NCI-H2029 treated with DMSO at 0.1 percent for 48 hours (cell line): ENCODE measurements at regions not wholly inside any gene's neighbourhood (a gene's known extent, or its start where the extent isn't known, plus 50 kb on each side); places are given as distances from the start of the nearest gene placed in this dataset.

Experiments used
- DNase-seq: peaks from one replicate; lab custom pipeline; 2025; lab: John Stamatoyannopoulos, UW

- no peak for DNase-seq
Measured at GRCh38 chr2:230642966-230643365, 69.7 kb upstream of the CAB39 start.

DNA sequence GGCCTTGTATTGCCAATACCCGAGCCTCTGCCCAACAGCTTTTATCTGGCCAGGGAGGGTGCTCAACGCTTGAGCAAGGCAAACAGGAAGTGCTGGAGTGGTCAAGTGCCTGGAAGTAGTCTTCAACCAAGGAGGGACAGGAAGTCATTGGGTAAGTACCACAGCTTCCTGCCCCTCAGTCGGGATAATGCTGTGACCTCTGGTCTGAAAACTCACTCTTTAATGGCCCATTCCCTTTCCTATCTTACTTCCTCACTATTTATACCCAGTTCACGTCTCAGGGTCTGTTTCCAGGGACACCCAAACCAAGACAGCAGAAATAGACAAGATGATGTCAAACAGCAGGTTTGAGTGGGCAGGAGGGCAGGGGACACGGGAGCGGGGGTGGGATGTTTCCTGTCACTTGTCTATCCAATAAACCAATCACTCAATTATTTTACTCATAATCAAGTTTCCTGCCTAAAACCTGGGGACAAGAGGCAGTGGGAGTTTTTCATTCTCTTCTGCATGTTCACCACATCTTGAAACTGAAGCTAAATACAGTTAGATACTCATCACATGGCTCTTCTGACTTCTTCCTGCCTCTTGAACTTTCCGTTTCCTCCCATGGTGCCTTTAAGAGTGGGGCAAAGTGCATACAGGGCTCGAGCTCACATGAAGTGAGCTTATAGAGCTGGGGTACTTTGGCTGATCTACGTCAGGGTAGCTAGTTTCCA is 68.9 kb upstream of the CAB39 start:
- DNase-seq, result peak; percentile 41

- no peak for DNase-seq
Measured at GRCh38 chr2:230644356-230644935, 68.2 kb upstream of the CAB39 start.

DNA sequence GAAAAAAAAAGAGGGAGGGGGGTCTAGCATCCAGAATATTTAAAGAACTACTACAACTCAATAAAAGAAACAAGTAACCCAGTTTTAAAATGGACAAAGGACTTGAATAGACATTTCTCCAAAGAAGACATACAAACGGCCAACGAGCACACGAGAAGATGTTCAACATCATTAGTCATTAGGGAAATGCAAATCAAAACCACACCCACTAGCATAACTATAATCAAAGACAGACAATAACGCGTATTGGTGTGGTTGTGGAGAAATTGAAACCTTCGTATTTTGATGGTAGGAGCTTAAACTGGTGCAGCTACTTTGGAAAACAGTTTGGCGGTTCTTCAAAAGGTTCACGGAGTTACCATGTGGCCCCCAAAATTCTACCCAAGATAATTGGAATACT is 64.3 kb upstream of the CAB39 start:
- DNase-seq, result no peak

DNA sequence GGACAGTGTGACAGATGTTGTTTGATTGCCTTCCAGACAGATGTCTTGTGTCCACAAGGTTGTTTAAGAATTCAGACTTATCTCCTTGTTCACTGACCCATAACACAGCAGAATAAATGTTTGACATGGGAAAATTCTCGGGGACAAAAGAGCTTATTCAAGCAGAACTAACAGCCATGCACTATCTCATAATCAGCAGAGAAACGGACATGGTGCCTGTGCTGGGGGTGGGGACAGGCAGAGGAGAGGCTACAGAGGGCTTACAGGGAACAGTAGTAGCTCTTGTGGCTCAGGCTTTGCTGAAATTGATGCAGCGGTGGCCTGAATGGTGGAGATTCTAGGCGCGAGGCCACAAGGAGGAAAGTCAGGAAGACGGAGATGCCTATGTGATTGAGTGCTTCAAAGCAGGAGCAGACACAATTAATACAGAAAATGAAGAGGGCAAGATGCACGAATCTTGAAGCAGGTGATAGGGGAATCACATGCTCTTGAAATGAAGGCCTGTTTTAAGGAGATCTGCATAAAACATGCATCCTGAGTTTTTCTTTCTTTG is 62.0 kb upstream of the CAB39 start:
- peak; percentile 34 for DNase-seq

DNA sequence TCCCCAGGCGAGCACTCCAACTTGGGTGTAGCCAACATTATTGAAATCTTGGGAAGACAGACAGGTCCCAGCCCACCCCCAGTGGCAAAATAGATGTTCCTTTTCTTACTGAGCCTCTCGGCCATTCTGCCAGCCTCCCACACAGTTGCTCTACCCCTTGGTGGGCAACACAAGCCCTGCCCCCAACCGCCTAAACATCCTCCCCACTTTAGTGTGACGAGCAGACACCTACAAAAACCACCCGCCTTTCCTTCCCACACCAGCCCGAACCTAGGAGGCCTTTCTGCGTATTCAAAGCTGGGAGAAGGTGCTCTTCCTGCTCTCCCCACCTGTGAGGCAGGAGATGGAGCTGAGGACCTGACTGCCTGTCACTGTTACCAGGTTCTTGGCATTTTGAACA is 58.6 kb upstream of the CAB39 start:
- no peak for DNase-seq

DNA sequence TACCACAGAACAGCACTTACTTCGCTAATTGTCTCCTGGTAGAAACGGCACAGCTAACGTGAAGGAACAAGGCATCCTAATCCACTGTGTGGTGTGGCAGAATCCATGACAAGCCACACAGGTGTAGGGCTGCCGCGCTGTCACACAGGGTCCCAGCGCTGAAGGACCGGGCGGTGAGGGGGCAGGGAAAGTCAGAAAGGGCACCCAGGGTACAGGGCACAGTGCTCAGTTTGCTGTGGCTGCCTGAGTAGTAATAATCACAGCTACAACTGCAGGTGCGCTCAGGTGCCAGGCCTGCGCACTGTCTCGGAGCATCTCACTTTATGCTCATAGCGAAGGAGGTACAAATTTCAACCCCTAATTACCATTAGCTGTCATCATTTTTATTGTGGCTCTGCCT is 55.2 kb upstream of the CAB39 start:
- DNase-seq, result no peak

DNA sequence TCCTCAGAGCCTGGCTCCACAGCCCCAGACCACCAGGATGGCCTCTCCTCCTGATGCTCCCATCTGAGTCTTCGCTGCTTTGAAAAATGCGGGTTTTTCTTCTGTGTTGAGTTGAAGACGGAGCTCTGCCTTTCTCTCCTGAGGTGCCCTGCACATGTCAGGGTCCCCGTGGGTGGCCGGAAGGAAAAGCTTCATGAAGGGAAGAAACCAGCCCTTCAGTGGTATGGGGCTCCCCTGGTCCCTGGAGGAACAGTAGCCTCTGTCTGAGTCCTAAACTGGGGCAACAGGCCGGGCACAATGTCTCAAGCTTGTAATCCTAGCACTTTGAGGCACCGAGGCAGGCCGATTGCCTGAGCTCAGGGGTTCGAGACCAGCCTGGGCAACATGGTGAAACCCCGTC is 54.7 kb upstream of the CAB39 start:
- no peak for DNase-seq

GRCh38 chr2:230658577-230658876 is 54.1 kb upstream of the CAB39 start:
- no peak for DNase-seq

DNA sequence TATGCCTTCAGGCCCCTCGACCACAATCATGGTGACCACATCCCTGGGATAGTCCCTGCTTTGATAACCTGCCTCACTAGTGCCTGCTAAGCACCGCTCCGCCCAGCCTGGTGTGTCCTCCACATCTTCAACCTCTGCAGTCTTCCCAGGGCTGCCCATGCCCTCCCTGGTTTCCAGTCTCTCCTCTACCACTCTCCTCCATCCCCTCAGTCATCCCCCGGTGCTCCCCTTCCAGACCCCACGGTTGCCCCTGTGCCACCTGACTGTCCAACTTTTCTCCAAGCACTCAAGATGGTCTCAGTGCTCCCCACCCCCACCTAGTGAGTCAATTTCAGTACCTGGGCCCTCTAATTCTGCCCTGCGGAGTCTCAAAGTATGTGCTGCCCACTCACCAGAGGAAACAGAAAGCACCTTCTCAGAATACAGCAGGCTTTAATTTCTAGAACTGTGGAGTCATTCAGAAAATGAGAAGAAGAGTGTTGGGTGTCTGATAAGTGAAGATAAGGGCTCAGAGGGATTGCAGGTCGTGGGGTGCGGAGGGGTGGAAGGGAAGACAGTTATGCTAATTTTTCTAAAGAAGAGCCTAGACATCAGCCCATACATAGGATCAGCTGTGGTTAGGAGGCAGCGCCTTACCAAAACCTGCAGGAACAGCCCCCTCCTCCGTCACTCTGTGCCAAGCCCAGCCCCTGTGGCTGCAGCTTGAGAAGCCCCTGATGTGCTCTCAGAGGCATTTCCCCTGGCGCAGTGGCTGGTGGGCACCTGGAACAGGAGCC is 53.6 kb upstream of the CAB39 start:
- no peak for DNase-seq

DNA sequence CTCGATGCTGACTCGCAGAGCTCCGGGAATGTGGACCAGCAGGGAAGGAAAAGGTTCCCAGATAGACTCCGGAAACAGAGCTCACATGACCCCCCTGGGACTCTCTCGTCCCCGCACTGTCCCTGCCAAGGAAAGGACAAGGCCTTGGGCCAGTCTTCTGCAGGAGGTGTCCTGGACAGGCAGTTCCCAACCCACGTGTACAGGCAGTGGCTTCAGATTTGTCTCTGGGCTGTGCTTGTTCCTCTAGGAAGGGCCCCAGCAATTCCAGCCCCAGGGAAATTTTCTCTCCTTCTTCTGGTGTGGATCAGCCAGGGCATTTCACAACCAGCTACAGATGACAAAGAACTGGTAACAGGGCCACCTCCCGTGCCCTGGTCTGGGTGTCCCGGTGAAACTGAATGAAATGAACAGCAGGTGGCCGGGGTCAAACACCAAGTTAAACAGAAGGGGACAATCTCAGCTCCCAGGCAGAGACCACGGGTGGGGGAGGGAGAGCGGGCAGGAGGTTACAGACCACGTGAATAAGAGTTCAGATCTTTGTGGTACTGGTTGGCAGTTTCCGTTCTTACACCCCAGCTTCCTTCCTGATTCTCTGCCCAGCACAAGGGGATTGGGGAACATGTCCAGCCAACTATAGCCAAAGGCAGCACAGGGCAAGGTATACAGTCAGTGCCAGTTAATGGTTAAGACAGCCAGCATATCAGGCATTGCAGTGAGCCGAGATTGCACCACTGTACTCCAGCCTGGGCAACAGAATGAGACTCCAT is 52.2 kb upstream of the CAB39 start:
- no peak for DNase-seq

GRCh38 chr2:230661072-230661957 is 51.3 kb upstream of the CAB39 start:
- DNase-seq, result no peak
